ENCODE measurements at regions not wholly inside any gene's neighbourhood (a gene's known extent, or its start where the extent isn't known, plus 50 kb on each side); places are given as distances from the start of the nearest gene placed in this dataset.

GRCh38 chr4:23005691-23006090 lies 313.0 kb downstream of the GBA3 start:
- Histone ChIP-seq H4K20me1 (replicated peaks; ENCODE audit: control insufficient read depth, insufficient read depth, low read length) (no peaks in the 10 kb centered on the region), H2AFZ (ENCODE audit: low read depth, low read length) (no peak overlapping the region), H3K9ac (ENCODE audit: insufficient read depth in 1 of 2, low read depth in 2 of 2, low read length in 2 of 2) (no peak overlapping the region), H3K4me2 (ENCODE audit: insufficient read depth, low read length) (no peak overlapping the region), H3K36me3 (ENCODE audit: control insufficient read depth, insufficient read depth, low read length) (peaks cover 50% of the 10 kb centered on the region), H3K4me1 (replicated peaks in 1 of 2; ENCODE audit: control insufficient read depth in 2 of 2, insufficient read depth in 2 of 2, low read length in 2 of 2) (no peaks in the 10 kb centered on the region; a peak in 1 of 5 replicates), H3K27ac (ENCODE audit: extremely low read depth, low read depth, low read length) (no peak overlapping the region), H3K79me2 (ENCODE audit: control insufficient read depth, insufficient read depth, low read length) (peaks cover 57% of the 10 kb centered on the region), H3K9me3 (replicated peaks; ENCODE audit: control insufficient read depth, insufficient read depth, low read depth, low read length) (no peaks in the 10 kb centered on the region), H3K9me1 (ENCODE audit: control insufficient read depth, insufficient read depth, low read length) (no peaks in the 10 kb centered on the region), H3K4me3 (no peak overlapping the region), H3K27me3 (ENCODE audit: control insufficient read depth in 2 of 2, insufficient read depth in 2 of 2, low read length in 2 of 2) (no peaks in the 10 kb centered on the region)
- DNase-seq (ENCODE audit: extremely low read depth in 1 of 4, low spot score in 3 of 4) (no peak), ATAC-seq (no peak), FAIRE-seq (no peak)
- CTCF ChIA-PET (ENCODE audit: low intra/inter-chr PET ratio), result no interaction called here
- 38% methylated on average over 1 of the region's 1 CpG for WGBS (ENCODE audit: insufficient coverage, low coverage, missing lambda C conversion rate)
- TF ChIP-seq SOX6 (IDR thresholded peaks at IDR 0.05) (no peak), TEAD4 (IDR thresholded peaks at IDR 0.05; ENCODE audit: low read length) (no peak), TEAD4 (CRISPR knock-in tag; IDR thresholded peaks at IDR 0.05; ENCODE audit: borderline replicate concordance) (no peak), ZKSCAN1 (IDR thresholded peaks at IDR 0.05; ENCODE audit: low read depth, low read length) (no peak), HCFC1 (IDR thresholded peaks at IDR 0.05; ENCODE audit: low read depth, low read length) (no peak), PHB2 (IDR thresholded peaks at IDR 0.05; ENCODE audit: low read depth) (no peak), ZNF197 (CRISPR knock-in tag; IDR thresholded peaks at IDR 0.05; ENCODE audit: low read depth) (no peak), PREB (CRISPR knock-in tag; IDR thresholded peaks at IDR 0.05) (no peak), ZC3H11A (IDR thresholded peaks at IDR 0.05; ENCODE audit: low read depth, low read length) (no peak), SETDB1 (IDR thresholded peaks at IDR 0.05; ENCODE audit: low read length) (no peak), MED1 (CRISPR knock-in tag; IDR thresholded peaks at IDR 0.05; ENCODE audit: borderline replicate concordance) (no peak), POLR2B (IDR thresholded peaks at IDR 0.05; ENCODE audit: low read depth, partially characterized antibody) (no peak), PRMT5 (CRISPR knock-in tag; IDR thresholded peaks at IDR 0.05) (no peak), JUNB (CRISPR knock-in tag; conservative IDR thresholded peaks at IDR 0.05) (no peak), BCL6 (CRISPR knock-in tag; IDR thresholded peaks at IDR 0.05) (no peak)
- in situ Hi-C loops (cut with MboI) (no loop called here), intact Hi-C loops (cut with micrococcal nuclease) (no loop called here)
- no TSS peak for BruUV-seq (replicated peaks)
- POLR2A ChIA-PET, result interaction anchor here (0.6 kb wide), 1 partner anchor 13 kb away, joined by 3 read pairs; no protein-coding TSS in a partner anchor

Data from K562 (cell line).